Stimulated activated CD4-positive, alpha-beta T cell treated with anti-CD3 and anti-CD28 coated beads, TNF-alpha, amount 100 ng/mL, for 24 hours (primary cell): ENCODE measurements at regions not wholly inside any gene's neighbourhood (a gene's known extent, or its start where the extent isn't known, plus 50 kb on each side); places are given as distances from the start of the nearest gene placed in this dataset.
"Not testable (repeated sequence)": the region's sequence is repeated elsewhere in the genome, so short reads cannot be mapped to it uniquely, and the experiment has no call there.

ENCODE experiments used
- DNase-seq, 3 experiments: peaks; one replicate each; pipeline ENCODE4 v3.0.0-alpha.2; 2020; ENCODE audit warnings: low read depth in 3 of 3

- no peak for DNase-seq
Observed at GRCh38 chr10:34907743-34908430, 92.8 kb upstream of the PARD3 start.

GRCh38 chr10:34906067-34906965 is 91.2 kb upstream of the PARD3 start:
- DNase-seq = no peak

- no peak for DNase-seq
Observed at GRCh38 chr10:34905200-34905927, 90.3 kb upstream of the PARD3 start.

GRCh38 chr10:34904191-34904590 is 89.1 kb upstream of the PARD3 start:
- DNase-seq = no peak

- no peak for DNase-seq
Observed at GRCh38 chr10:34899161-34899560, 84.1 kb upstream of the PARD3 start.

DNA sequence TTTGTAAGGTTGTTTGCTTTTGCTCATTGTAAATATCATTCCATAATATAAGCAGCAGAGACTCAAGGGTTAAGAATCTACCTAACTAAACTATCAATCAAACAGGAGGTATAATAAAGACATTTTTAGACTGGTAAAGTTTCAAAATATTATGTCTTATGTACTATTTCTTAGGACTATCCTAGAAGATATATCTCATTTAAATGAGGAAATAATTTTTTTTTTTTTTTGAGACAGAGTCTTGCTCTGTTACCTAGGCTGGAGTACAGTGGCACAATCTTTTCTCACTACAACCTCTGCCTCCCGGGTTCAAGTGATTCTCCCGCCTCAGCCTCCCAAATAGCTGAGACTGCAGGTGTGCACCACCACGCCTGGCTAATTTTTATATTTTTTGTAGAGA is 80.9 kb upstream of the PARD3 start:
- DNase-seq = no peak

DNA sequence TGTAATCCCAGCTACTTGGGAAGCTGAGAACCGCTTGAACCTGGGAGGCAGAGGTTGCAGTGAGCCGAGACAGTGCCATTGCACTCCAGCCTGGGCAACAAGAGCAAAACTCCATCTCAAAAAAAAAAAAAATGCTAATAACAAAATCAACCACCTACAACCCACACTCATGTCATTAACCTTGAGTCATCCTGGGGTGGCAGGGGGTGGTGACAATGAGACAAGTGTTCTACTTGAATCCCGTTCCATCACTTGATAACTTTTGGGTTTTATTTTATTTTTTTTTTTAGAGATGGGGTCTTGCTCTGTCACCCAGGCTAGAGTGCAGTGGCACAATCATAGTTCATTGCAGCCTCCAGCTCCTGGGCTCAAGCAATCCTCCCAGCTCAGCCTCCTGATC is 80.0 kb upstream of the PARD3 start:
- not testable (repeated sequence) for DNase-seq

- DNase-seq = not testable (repeated sequence)
Observed at GRCh38 chr10:34892521-34892920, 77.4 kb upstream of the PARD3 start.

GRCh38 chr10:34890939-34891338 is 75.8 kb upstream of the PARD3 start:
- DNase-seq = no peak

- DNase-seq = no peak
Observed at GRCh38 chr10:34889004-34889869, 74.1 kb upstream of the PARD3 start.

- DNase-seq = no peak
Observed at GRCh38 chr10:34886906-34887642, 72.0 kb upstream of the PARD3 start.

GRCh38 chr10:34885898-34886297 is 70.8 kb upstream of the PARD3 start:
- DNase-seq = no peak

- no peak for DNase-seq
Observed at GRCh38 chr10:34885011-34885410, 69.9 kb upstream of the PARD3 start.

GRCh38 chr10:34884272-34884952 is 69.3 kb upstream of the PARD3 start:
- DNase-seq = no peak

GRCh38 chr10:34880817-34881216 is 65.7 kb upstream of the PARD3 start:
- no peak for DNase-seq

GRCh38 chr10:34878651-34879050 is 63.6 kb upstream of the PARD3 start:
- DNase-seq = not testable (repeated sequence)

GRCh38 chr10:34875061-34875460 is 60.0 kb upstream of the PARD3 start:
- no peak for DNase-seq

DNA sequence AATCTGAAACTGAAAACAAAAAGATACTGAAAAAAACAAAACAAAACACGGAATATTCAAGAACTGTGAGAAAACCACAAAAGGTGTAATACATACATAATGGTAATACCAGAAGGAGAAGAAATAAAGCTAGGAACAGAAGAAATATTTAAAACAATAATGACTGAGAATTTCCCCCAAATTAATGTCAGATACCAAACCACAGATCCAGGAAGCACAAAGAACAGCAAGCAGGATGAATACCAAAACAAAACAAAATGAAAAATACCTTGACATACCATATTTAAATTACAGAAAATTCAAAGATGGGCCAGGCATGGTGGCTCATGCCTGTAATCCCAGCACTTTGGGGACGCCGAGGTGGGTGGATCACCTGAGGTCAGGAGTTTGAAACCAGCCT is 57.7 kb upstream of the PARD3 start:
- DNase-seq = no peak

GRCh38 chr10:34869135-34869836 is 54.2 kb upstream of the PARD3 start:
- DNase-seq = no peak

DNA sequence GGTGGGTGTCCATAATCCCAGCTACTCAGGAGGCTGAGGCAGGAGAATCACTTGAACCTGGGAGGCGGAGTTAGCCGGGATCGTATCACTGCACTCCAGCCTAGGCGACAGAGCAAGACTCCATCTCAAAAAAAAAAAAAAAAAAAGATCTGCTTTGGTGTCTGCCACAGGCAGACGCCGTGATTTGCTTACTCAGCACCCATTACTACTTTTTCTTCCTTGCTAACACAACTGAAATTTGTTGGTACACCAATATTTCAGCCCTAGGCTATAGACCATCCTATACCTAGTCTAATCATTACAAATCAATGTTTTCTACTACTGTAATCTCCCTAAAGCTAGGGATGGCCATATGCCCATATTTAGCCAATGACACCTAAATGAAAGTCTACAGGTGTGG is 53.5 kb upstream of the PARD3 start:
- DNase-seq = no peak
